Adrenal gland (tissue), 5 donors: ENCODE measurements at regions not wholly inside any gene's neighbourhood (a gene's known extent, or its start where the extent isn't known, plus 50 kb on each side); places are given as distances from the start of the nearest gene placed in this dataset.

Experiments used
- CTCF ChIP-seq, 6 experiments: fragments of 450-650 bp in 4 of 6; fragments of 200-600 bp in 2 of 6; sonication (generic) in 1 of 6; IDR thresholded peaks; 1 replicate in 5 of 6; 2 replicates in 1 of 6; pipeline versions ENCODE4 v1.5.1 to v1.8.0; 2016 to 2021; ENCODE audit warnings: antibody characterized with exemption in 6 of 6, mild to moderate bottlenecking in 2 of 6, moderate library complexity in 1 of 6
- POLR2A ChIP-seq, 2 donors: fragments of 450-650 bp; IDR thresholded peaks; one replicate each; pipeline ENCODE4 v1.6.1; 2017; ENCODE audit warnings: antibody characterized with exemption in 2 of 2, mild to moderate bottlenecking in 2 of 2, moderate library complexity in 1 of 2
- donor health status: DM: no; HTN: no; CAD: no.

GRCh38 chr2:74739129-74739528 lies 85.1 kb downstream of the SEMA4F start:
- TF ChIP-seq CTCF (IDR thresholded peaks at IDR 0.05) (no peak), POLR2A (IDR thresholded peaks at IDR 0.05) (no peak)
